Sigmoid colon (tissue), 6 donors: ENCODE measurements at regions not wholly inside any gene's neighbourhood (a gene's known extent, or its start where the extent isn't known, plus 50 kb on each side); places are given as distances from the start of the nearest gene placed in this dataset.

Experiments used
- DNase-seq: peaks from one replicate; pipeline ENCODE4 v3.0.0-alpha.2; 2019
- H3K27ac ChIP-seq, 4 donors: fragments of 200-600 bp; sonication (generic); one replicate each; pipeline ENCODE4 v1.5.1; 2016 to 2019; ENCODE audit warnings: mild to moderate bottlenecking in 1 of 4
- H3K27me3 ChIP-seq, 3 donors: fragments of 200-600 bp; sonication (generic); one replicate each; pipeline ENCODE4 v1.5.1; 2019; ENCODE audit warnings: mild to moderate bottlenecking in 1 of 3
- H3K36me3 ChIP-seq, 4 donors: fragments of 200-600 bp; sonication (generic); one replicate each; pipeline ENCODE4 v1.5.1; 2016 to 2019
- H3K4me1 ChIP-seq, 4 donors: fragments of 200-600 bp; sonication (generic); one replicate each; pipeline ENCODE4 v1.5.1; 2017 to 2019
- H3K4me3 ChIP-seq, 4 donors: fragments of 200-600 bp; sonication (generic); one replicate each; pipeline ENCODE4 v1.5.1; 2017 to 2019; ENCODE audit warnings: mild to moderate bottlenecking in 2 of 4, moderate library complexity in 1 of 4
- H3K9me3 ChIP-seq, 4 donors: fragments of 200-600 bp in 3 of 4; sonication (generic) in 3 of 4; one replicate each; pipeline versions ENCODE4 v1.5.1 to v1.6.1; 2013 to 2019
- CTCF ChIP-seq, 4 experiments: fragments of 450-650 bp in 3 of 4; fragments of 200-600 bp in 1 of 4; IDR thresholded peaks; one replicate each; pipeline ENCODE4 v1.5.1; 2016 to 2019; ENCODE audit warnings: antibody characterized with exemption in 4 of 4, mild to moderate bottlenecking in 3 of 4, moderate library complexity in 2 of 4
- EP300 ChIP-seq, 4 donors: sonication (generic); formaldehyde crosslinking; IDR thresholded peaks; one replicate each; pipeline ENCODE4 v1.6.1; 2017; ENCODE audit warnings: antibody characterized with exemption in 4 of 4
- POLR2A ChIP-seq, 2 donors: fragments of 450-650 bp; IDR thresholded peaks; one replicate each; pipeline ENCODE4 v1.6.1; 2016; ENCODE audit warnings: antibody characterized with exemption in 2 of 2, mild to moderate bottlenecking in 2 of 2, moderate library complexity in 2 of 2
- POLR2AphosphoS5 ChIP-seq, 4 donors: sonication (generic); formaldehyde crosslinking; IDR thresholded peaks; one replicate each; pipeline ENCODE4 v1.6.1; 2017; ENCODE audit warnings: antibody characterized with exemption in 4 of 4
- WGBS, 2 donors: extraction: QIAGEN DNeasy Blood & Tissue Kit; methylation state at CpG; one replicate each; pipeline ENCODE4 v1.1.7; 2013; 5-methylcytosine and 5-hydroxymethylcytosine counted together
- intact Hi-C: fragments of 100-400 bp; cut with DNase I; formaldehyde crosslinking; loops from one replicate; pipeline ENCODE4 v1.15.1; 2023
- donor health status: healthy with polysubstance abuse.
- donor health status: healthy.

DNA sequence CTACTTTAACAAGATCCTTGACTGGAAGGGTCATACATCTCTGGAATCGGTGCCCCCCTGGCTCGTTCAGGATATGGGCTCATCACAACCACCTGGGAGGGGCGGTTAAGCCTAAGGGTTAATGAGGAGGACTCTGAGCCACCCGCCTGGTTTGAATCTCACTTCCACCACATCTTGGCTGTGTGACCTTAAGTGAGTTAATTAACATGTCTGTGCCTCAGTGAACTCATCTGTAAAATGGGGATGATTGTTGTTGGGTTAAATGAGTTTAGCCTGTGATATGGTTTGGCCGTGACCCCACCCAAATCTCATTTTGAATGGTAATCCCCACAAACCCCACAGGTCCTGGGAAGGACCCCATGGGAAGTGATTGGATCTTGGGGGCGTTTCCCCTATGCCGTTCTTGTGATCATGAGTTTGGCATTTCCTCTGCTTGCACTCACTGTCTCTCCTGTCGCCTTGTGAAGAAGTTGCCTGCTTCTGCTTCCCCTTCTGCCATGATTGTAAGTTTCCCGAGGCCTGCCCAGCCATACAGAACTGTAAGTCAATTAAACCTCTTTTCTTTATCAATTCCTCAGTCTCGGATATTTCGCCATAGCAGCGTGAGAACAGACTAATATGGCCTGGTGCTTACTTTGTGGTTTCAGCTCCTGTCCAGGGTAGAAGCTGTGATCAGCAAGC, 214.0 kb upstream of the CIBAR2 start:
- TF ChIP-seq EP300 (IDR thresholded peaks at IDR 0.05) = no peak
- TF ChIP-seq POLR2AphosphoS5 (IDR thresholded peaks at IDR 0.05) = no peak
- no peak for TF ChIP-seq CTCF (IDR thresholded peaks at IDR 0.05)
- Histone ChIP-seq H3K9me3 (no peaks in the 10 kb centered on the region), H3K27ac (no peak overlapping the region), H3K27me3 (no peaks in the 10 kb centered on the region), H3K4me3 (no peak overlapping the region), H3K4me1 (peaks cover 0 to 39% (median 36%) of the 10 kb centered on the region in 4 donors), H3K36me3 (no peaks in the 10 kb centered on the region)
- no peak for DNase-seq
- intact Hi-C loops = no loop called here
- 83 to 84% methylated on average over 12 of the region's 12 CpGs for WGBS, 2 donors

GRCh38 chr16:85326794-85327181, 214.5 kb upstream of the CIBAR2 start:
- TF ChIP-seq POLR2A (IDR thresholded peaks at IDR 0.05) = no peak
- TF ChIP-seq EP300 (IDR thresholded peaks at IDR 0.05) = no peak
- no peak for TF ChIP-seq POLR2AphosphoS5 (IDR thresholded peaks at IDR 0.05)
- TF ChIP-seq CTCF (IDR thresholded peaks at IDR 0.05) = no peak
- Histone ChIP-seq H3K4me3 (no peak overlapping the region), H3K36me3 (no peaks in the 10 kb centered on the region), H3K27me3 (no peaks in the 10 kb centered on the region), H3K4me1 (peaks cover 0 to 34% (median 30%) of the 10 kb centered on the region in 4 donors), H3K9me3 (no peaks in the 10 kb centered on the region), H3K27ac (no peak overlapping the region)
- no peak for DNase-seq
- intact Hi-C loops = no loop called here
- WGBS, 2 donors = 84 to 94% methylated on average over 8 of the region's 8 CpGs

GRCh38 chr16:85327731-85328675, 215.7 kb upstream of the CIBAR2 start:
- Histone ChIP-seq H3K4me3 (no peak overlapping the region), H3K4me1 (peaks cover 0 to 26% (median 20%) of the 10 kb centered on the region in 4 donors), H3K36me3 (no peaks in the 10 kb centered on the region), H3K27ac (peak overlapping the region in 1 of 4 donors; percentile 6), H3K9me3 (no peaks in the 10 kb centered on the region), H3K27me3 (no peaks in the 10 kb centered on the region)
- DNase-seq = no peak
- intact Hi-C loops = no loop called here
- TF ChIP-seq CTCF (IDR thresholded peaks at IDR 0.05) (no peak), POLR2A (IDR thresholded peaks at IDR 0.05) (no peak), POLR2AphosphoS5 (IDR thresholded peaks at IDR 0.05) (no peak), EP300 (IDR thresholded peaks at IDR 0.05) (no peak)
- WGBS, 2 donors = 41 to 56% methylated on average over 21 of the region's 21 CpGs

GRCh38 chr16:85328676-85329058, 216.4 kb upstream of the CIBAR2 start:
- no peaks in the 10 kb centered on the region for H3K27me3 ChIP-seq
- peaks cover 0 to 26% (median 20%) of the 10 kb centered on the region in 4 donors for H3K4me1 ChIP-seq
- DNase-seq = no peak
- intact Hi-C loops = no loop called here
- no peaks in the 10 kb centered on the region for H3K9me3 ChIP-seq
- H3K27ac ChIP-seq = no peak overlapping the region
- H3K36me3 ChIP-seq = no peaks in the 10 kb centered on the region
- no peak overlapping the region for H3K4me3 ChIP-seq
- 17 to 26% methylated on average over 17 of the region's 17 CpGs for WGBS, 2 donors
- TF ChIP-seq CTCF (IDR thresholded peaks at IDR 0.05) (no peak), EP300 (IDR thresholded peaks at IDR 0.05) (no peak), POLR2AphosphoS5 (IDR thresholded peaks at IDR 0.05) (no peak), POLR2A (IDR thresholded peaks at IDR 0.05) (no peak)
